AG08395 (cell line): ENCODE measurements at regions not wholly inside any gene's neighbourhood (a gene's known extent, or its start where the extent isn't known, plus 50 kb on each side); places are given as distances from the start of the nearest gene placed in this dataset.
"Not testable (repeated sequence)": the region's sequence is repeated elsewhere in the genome, so short reads cannot be mapped to it uniquely, and the experiment has no call there.

Experiments
- DNase-seq: peaks from one replicate; pipeline ENCODE4 v3.0.0; 2012; ENCODE audit warnings: mixed read lengths, low spot score

DNA sequence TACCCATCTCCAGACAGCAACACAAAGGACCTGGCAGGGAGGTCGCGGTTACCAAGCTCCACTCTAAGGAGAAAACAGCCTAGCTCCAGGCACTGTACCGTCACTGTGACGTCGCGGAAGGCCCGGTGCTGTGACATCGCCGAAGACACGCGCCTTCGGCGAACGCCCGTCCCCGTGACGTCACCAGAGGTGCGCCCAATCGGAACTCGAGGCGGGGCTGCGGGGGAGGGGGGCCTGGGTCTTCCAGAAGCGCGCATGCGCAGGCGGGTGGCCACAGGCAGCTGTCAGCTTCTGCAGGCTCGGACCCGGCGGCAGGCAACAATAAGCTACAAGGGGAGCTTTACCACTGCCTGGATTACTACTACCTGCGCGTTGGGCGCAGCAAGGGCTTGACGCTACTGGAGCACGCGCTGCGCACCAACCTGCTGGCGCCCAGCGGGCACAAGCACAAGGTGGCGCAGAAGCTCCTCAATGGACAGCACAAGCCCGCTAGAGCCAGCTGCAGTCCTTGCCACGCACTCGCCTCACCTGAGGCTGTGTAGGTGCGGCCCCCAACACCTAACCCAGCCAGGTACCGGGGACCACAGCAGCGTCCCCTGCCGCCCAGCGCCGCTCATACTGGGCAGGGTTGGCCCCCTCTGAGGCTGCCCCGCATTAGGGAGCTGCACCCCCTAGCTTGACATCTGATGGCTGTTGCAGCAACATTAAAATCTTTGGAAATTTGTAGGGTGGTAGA lies 208.4 kb downstream of the TPST1 start:
- peak; percentile 83 for DNase-seq

DNA sequence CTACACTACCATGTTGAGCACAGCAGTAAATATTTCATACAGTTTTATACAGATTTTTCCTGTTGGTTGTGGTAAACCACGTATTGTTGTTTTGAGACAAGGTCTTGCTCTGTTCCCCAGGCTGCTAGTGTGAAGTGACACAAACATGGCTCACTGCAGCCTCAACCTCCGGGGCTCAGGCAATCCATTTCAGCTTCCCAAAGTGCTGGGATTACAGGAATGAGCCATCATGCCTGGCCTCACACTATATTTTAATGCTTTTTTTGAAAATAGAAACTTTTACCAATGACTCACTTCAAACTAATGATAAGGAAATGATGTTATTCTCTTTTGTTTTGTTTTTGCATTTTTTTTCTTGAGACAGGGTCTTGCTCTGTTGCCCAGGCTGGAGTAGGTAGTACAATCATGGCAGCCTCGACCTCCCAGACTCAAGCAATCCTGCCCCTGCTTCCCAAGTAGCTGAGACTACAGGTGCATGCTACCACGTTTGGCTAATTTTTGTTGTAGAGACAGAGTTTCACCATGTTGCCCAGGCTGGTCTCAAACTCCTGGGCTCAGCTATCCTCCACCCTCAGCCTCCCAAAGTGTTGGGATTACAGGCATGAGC lies 210.6 kb downstream of the TPST1 start:
- no peak for DNase-seq

DNA sequence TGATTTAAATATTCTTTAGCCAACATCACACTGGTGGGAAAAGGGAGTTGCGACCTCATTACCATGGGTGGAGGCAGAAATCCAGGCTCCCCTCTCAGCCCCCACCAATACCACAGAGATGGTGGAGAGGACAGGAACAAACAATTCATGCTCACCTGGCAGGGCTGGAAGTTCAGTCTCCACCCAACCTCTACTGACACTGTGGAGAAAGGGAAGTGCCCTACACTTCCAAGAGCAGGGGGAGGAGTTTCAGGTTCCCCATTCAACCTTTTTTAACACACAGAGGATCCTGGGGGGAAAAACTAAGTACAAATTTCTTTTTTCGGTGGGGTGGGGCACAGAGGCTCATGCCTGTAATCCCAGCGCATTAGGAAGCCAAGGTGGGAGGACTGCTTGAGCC lies 210.1 kb upstream of the KCTD7 start:
- DNase-seq: no peak

DNA sequence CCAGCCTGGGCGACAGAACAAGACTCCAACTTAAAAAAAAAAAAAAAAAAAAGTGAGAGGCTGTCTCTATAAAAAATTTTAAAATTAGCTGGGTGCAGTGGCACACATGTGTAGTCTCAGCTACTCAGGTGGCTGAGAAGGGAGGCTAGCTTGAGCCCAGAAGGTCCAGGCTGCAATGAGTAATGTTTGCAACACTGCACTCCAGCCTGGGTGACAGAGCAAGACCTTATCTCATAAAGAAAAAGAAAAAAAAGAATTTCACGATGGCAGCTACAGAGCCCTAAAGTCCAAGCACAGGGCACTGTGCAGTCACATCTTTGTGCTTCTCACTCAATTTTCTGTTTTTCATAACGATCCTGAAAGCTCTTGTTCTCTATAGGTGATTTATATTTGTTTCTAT lies 209.5 kb upstream of the KCTD7 start:
- DNase-seq: no peak

DNA sequence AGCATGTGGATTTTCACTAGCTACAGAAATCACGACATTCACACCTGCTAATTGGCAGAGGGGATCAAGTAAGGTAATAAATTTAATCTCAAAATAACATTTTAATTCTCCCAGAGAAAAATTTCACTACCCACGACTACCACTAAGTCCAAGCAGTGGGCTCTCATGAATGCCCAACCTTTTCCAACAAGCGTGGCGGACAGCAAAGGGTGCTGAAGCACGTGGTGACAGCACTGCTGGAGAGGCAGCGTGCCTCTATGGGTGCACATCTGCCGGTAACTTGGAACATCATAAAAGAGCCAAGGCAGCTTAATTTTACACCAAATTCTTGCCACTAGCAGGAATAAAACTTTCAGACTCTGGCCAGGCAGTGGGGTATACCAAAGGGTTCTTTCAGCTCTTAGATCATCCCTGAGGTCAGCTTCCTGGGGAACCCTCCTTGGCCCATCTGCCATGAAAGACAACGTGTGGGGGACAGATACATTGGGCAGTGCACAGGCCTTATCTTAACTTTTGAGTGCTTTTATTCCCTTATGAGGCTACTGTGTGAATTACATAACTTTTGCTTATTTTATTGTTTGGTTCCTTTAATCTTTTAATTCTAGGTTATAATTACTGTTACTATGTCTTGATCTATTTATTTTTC lies 206.7 kb upstream of the KCTD7 start:
- DNase-seq: no peak

DNA sequence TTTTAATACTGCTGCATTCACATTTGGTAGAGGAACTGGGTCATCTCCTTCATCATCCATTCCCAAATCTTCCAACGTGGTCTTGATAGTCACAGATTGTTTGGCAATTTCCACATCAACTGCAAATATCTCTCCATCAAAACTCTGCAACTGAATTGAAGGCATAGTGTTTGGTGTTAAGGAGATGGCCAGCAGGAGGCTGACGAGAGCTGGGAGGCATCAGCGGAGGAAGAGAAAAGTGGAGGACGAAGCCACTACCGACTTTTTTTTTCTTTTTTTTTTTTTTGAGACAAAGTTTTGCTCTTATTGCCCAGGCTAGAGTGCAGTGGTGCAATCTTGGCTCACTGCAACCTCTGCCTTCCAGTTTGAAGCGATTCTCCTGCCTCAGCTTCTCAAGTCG lies 205.0 kb upstream of the KCTD7 start:
- no peak for DNase-seq

DNA sequence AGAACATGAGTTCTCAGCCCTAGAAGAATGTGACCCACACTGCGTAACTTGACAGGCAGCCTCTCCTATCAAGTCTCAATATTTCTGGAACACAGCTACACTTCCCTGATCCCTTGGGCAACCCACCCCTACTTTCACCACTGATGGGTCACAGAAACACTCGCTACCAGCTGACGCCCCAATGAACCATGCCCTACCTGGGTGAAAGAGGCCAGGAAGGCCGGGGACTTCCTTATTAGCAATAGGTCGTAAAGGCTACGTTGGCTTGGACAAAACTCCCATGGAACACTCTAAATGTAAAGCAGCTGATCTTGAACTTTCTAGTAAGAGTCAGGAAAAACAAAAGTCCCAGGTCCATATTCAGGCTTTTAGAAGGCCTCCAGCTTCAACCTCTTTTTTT lies 202.3 kb upstream of the KCTD7 start:
- no peak for DNase-seq

DNA sequence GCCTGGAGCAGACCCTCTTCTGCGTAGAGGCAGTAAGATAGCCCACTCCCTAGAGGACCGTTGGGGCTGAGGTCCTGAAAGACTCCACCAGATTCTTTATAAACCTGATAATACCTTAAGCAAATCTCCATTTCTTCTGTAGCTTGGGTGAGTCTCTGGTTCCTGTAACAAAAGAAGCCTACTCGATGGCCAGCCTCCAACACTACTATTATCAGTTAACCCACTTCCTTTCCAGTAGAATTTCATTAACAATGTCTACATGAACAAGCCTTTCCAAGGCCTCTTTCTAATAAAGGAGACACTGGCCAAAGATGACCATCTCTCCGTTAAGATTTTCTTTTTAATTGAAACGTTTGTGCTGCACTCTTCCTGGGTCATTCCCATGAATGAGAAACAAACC lies 201.7 kb upstream of the KCTD7 start:
- no peak for DNase-seq

DNA sequence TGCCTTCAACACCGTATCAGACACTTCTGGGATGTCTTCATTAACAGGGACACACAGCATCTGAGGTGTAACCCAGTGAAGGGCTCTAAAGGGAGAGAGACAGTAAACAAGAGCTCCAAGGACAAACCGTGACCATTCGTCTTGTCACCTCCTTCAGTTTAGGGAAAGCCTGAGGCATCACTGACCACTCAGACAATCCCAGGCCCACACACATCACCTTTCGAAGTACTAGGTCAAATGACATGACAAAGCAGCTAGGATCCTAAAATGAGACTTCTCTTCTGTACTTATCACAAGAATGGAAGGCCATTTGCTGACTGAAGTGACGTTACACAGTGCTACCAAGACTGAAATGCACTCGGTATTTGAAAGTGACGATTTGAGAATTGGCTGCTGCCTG lies 200.7 kb upstream of the KCTD7 start:
- DNase-seq: no peak

DNA sequence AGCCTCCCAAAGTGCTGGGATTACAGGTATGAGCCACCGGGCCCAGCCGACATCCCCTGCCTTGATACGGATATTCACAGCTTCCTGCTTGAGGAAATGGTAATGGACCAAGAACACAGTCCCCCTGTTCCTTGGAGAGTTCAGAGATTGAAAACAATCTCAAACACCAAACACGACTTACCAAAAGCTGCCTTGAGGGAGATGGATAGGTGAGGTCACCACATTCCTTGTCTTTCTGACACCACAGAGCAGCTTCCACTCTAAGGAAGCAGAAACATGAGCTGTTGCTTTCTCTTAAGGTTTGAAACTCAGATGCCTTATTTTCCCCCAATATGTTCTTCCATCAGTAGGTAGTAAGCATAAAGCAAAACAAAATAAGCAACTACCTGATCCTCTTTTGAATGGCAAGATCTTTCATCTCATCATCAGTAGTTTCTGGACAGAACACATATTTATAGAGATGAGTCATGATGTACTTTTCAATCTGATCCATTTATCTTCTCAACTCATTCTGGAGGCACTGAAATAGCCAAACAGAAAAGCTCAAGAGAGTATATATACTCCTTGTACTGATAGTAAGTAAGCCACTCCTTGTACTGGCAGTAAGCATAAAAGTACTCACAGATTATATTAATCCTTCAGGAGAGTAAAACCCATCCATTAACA lies 199.1 kb upstream of the KCTD7 start:
- DNase-seq: no peak

DNA sequence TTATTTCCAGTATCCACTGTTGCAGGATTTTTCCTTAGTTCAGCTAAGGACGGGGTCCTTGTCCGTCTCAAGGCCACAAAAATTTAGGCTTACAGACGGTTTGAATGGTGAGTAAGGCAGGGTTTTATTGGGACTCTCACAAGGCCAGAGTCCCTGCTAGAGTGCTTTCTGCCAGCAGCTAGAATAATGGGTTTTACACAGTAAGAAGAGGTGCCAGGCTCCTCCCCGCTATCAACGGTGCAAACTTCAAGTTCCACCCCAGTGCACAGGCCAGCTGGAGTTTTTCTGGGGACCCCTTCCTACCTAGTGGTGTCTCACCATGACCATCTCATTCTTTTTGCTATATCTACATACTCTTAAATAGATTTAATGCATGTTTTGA lies 198.5 kb upstream of the KCTD7 start:
- DNase-seq: no peak

DNA sequence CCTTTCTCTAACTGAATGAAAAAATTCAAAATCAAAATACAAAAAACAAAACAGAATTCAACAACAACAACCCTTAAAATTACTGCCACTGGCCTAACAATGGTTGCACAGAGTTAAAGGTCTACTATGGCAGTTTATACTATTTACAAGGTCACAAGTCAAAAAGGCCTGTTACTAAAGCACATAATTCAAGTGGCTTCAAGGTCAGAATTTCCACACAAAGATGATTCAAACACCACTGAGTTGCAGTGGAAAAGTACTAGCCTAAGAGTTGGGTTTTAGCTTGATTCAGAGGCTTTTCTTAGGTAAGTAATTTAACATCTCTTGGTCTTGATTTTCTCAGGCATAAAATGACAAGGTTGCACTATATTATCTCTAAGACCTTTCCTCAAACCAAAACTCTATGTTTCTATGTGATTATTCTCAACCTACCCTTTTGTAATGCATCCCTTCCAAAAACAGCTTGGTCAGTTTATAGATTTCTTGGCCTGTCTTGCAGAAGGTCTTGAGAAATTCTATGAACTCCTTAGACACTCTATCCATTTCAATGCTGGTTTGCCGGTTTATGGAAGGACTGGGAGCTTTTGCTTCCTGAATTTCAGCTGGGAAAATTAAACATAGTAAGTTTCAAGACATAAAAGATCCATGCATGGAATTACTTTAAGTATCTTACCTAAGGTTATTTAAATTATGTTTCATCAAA lies 189.8 kb upstream of the KCTD7 start:
- not testable (repeated sequence) for DNase-seq

DNA sequence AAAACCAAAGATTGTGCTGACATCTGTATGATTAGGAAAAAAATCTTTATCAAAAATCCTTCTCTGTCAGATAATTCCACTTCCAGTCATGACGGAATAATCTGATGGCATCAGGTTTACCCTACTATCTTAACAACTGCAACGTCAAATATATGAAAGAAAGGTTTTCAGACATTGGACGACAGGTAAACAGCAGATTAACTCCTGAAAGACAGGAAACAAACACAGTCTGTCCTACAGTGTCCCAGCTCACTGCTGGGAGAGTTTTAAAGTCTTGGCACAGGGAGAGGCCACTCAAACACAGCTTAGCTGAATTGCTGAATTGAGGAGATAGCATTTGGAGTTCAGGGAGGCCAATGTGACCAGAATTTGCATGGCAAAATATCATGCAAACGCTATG lies 186.3 kb upstream of the KCTD7 start:
- no peak for DNase-seq

DNA sequence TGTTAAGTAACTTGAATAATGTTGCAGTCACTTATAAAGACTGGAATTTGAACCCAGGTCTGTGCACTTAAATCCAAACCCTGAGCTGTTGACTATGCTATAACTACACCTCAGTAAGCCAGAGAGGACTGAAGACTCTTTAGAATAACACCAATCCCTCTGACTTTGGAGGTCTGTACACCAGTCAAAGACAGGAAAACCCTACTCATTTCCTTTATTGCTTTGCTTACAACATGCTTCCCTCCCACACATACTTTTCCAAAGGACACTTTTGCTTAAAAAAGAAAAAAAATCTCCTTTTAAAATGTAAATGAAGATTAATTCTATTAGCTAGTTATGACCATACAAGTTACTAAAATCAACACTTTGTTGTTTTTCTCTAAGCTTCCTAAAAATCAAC lies 184.7 kb upstream of the KCTD7 start:
- DNase-seq: no peak

DNA sequence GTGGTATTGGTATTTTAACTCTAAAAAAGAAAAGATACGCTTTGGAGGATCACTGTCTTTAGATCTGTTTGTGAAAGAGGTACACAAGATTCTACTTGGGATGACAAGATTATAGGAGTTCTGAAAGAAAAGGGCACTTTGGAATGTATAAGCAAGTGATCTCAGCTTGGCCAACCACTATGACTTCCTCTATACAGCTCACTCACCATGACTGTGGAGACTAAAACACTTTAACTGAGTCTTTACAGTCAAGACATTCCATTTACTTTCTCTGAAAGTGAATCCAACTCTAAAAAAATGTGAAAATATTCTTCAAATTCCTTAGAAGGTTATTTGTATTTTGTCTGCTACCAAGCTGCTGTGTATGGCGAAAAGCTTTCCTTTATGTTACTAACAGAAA lies 181.7 kb upstream of the KCTD7 start:
- DNase-seq: not testable (repeated sequence)

DNA sequence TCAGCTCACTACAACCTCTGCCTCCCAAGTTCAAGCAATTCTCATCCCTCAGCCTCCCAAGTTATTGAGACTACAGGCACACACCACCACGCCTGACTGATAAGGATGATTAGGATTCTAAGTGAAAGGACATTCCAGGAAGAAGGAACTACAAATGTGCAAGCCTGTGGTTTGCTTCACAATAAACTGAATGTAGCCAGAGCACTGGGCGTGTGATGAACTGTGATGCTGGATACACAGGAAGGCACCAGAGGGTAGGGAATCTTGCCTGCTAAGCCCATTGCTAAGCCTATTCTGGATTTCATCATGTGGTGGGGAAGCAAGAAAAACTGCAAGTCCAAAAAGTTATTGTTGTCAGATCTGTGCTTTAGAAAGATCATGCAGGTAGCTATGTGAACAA lies 177.9 kb upstream of the KCTD7 start:
- not testable (repeated sequence) for DNase-seq

DNA sequence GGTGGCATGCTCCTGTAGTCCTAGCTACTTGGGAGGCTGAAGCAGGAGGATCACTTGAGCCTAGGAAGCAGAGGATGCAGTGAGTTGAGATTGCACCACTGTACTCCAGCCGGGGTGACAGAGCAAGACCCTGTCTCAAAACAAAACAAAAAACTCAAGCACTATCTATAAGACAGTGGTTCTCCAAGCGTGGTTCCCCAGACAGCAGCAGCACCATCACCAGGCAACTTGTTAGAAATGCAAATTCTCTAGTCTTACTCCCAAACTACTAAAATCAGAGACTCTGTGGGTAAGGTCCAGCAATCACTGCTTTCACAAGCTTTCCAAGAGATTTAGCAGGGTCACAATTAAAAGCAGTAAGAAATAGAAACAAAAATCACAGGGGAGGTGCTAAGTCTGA lies 177.0 kb upstream of the KCTD7 start:
- not testable (repeated sequence) for DNase-seq

DNA sequence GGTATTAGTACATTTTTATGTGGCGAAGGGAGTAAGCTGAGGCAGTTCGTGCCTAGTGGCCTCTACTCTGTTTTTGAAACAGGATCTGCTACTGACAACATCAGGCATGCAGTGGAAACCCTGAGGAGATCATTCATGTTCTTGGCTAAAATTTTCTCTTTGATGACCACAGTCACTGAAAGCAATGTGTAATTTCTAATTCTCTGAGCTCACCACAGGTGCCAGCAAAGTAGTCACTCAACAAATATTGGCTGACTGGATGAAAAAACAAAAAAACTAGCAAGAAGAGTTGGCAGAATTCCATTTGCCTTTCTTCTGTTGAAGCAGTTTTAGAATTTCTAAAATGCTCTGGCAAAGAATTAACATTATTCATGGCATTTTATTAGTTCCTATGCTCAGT lies 176.5 kb upstream of the KCTD7 start:
- peak; percentile 26 for DNase-seq

DNA sequence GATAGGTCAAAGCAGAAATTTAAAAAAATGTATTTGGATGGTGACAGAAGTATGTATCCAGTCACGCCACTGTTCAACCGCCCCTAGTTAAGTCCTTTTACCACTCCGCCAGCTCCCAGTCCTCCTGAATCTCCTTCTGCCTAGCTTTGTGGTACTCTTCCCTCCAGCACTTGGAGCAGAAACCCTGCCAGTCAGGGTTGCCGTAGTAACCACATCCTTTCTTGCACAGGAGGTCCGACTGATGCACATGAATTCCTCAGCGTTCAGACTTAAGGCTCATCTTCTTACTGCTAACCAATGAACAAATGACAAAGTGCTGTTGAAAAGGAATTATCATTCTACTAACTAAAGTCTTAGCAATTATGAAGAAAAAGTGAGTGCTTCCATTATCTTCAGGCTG lies 175.3 kb upstream of the KCTD7 start:
- no peak for DNase-seq

DNA sequence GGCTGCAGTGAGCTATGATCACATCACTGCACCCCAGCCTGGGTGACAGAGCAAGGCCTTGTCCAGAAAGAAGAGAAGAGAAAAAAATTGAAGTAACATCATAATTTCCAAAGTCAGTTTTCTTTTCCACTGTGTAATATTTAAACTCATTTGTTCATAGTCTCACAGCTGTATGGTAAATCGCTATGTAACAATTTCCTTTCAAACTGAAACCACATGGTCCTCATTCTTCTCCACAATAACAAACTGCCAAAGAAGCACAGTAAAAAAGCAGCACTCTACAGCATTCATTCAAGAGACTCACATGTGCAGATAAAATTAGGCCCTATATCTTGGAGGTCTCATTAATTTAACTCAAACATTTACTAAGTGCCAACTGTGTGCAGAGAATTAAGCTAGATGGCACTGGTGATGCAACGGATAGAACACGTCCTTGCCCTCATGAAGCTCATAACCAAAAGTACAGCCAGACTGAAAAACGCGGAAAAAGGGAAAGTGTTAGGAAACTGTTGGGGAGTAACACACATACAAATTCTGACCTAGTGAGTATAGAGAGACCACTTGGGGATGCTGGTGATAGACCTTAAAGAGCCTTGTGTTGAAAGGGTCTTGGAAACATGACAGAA lies 174.0 kb upstream of the KCTD7 start:
- no peak for DNase-seq

DNA sequence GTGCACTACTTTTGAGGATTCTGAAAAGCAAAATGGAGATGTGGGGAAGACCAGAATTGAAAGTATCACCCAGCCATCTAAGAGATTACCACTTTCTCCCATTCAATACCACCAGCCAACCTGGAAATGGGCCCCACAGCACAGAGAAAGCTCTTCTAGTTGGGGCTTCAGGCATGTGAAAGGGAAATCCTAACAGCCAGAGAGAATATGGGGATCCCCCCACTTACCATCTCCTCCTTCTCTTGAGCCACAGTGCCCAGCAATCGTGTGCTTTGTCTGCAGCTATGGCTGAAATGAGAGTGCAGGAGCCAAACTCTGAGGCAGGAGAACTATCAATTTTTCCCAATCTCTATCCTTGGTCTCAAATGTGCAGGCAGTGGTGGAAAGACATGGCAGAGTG lies 173.2 kb upstream of the KCTD7 start:
- not testable (repeated sequence) for DNase-seq

DNA sequence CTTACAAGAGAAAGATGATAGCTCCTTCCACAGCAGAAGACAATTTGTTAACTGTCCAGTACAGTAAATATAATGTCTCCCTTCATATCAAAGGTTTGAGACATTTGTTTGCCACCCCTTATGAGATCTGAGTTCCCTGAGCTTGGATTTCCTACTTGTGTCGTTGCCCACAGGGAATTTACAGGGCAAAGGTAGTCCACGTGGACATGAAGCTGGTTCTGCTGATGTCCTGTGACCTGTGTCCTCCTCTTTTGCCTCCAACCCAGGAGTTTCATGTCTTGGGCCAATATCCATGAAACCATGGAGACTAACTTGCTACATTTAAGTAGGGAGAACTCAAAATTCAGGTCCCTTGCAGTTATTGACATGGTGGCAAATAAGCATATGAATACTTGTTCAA lies 172.2 kb upstream of the KCTD7 start:
- not testable (repeated sequence) for DNase-seq
